K562 (cell line): ENCODE measurements at regions not wholly inside any gene's neighbourhood (a gene's known extent, or its start where the extent isn't known, plus 50 kb on each side); places are given as distances from the start of the nearest gene placed in this dataset.

Experiments
- ATF3 ChIP-seq, 2 experiments: fragments of 450-650 bp in 1 of 2; sonication (generic) in 1 of 2; formaldehyde crosslinking in 1 of 2; IDR thresholded peaks in 1 of 2; conservative IDR thresholded peaks in 1 of 2; 2 replicates each; pipeline versions ENCODE4 v1.6.1 to v1.8.1; 2016 to 2023; ENCODE audit warnings: mild to moderate bottlenecking in 2 of 2, moderate library complexity in 2 of 2, inconsistent platforms in 1 of 2, missing genetic modification reagents in 1 of 2
- ATF6 ChIP-seq: sonication (generic); formaldehyde crosslinking; IDR thresholded peaks from 2 replicates; pipeline ENCODE4 v1.4.0; 2020; ENCODE audit warnings: mild to moderate bottlenecking, missing genetic modification reagents
- CTCF ChIP-seq, 3 experiments: IDR thresholded peaks in 2 of 3; conservative IDR thresholded peaks in 1 of 3; 2 replicates each; pipeline ENCODE4 v1.5.1; 2011 to 2012; ENCODE audit warnings: low read length in 3 of 3, mild to moderate bottlenecking in 3 of 3, control low read depth in 2 of 3, improper control_type of control experiment in 1 of 3, inconsistent platforms in 1 of 3, low read depth in 1 of 3, mixed read lengths in 1 of 3, moderate library complexity in 1 of 3; ENCODE audit not compliant: insufficient read depth in 2 of 3
- ETV1 ChIP-seq: fragments of 450-650 bp; conservative IDR thresholded peaks from 2 replicates; pipeline ENCODE4 v1.6.1; 2016; ENCODE audit warnings: missing genetic modification characterization, control low read depth, low read depth, missing compliant biosample characterization
- EWSR1 ChIP-seq: fragments of 450-650 bp; IDR thresholded peaks from 2 replicates; pipeline ENCODE4 v1.6.1; 2018; ENCODE audit warnings: borderline replicate concordance, mild to moderate bottlenecking, low read depth, moderate library complexity; ENCODE audit not compliant: partially characterized antibody
- FOXO4 ChIP-seq: fragments of 450-650 bp; formaldehyde crosslinking; IDR thresholded peaks from 2 replicates; pipeline ENCODE4 v1.4.0; 2020; ENCODE audit warnings: mild to moderate bottlenecking, moderate library complexity
- HDAC1 ChIP-seq, 2 experiments: fragments of 450-650 bp; IDR thresholded peaks; 2 replicates each; pipeline ENCODE4 v1.6.1; 2016 to 2017; ENCODE audit warnings: inconsistent platforms in 1 of 2, mild to moderate bottlenecking in 1 of 2, moderate library complexity in 1 of 2
- KLF13 ChIP-seq: fragments of 450-650 bp; IDR thresholded peaks from 2 replicates; pipeline ENCODE4 v1.6.1; 2016; ENCODE audit warnings: missing genetic modification characterization, low read depth, mild to moderate bottlenecking, missing compliant biosample characterization, moderate library complexity, borderline replicate concordance
- POLR2A ChIP-seq: fragments of 450-650 bp; conservative IDR thresholded peaks from 2 replicates; pipeline ENCODE4 v1.6.1; 2016
- POLR2AphosphoS5 ChIP-seq: IDR thresholded peaks from 2 replicates; pipeline ENCODE4 v1.6.1; 2011; ENCODE audit warnings: mild to moderate bottlenecking, low read depth, low read length, moderate library complexity; ENCODE audit not compliant: control insufficient read depth, insufficient read depth
- RBM34 ChIP-seq: fragments of 200-400 bp; formaldehyde crosslinking; IDR thresholded peaks from 2 replicates; pipeline ENCODE4 v1.6.1; 2018; ENCODE audit warnings: low read length, borderline replicate concordance; ENCODE audit not compliant: insufficient read depth
- ZNF184 ChIP-seq: sonication (generic); formaldehyde crosslinking; IDR thresholded peaks from 2 replicates; pipeline ENCODE4 v1.5.0; 2020; ENCODE audit warnings: missing genetic modification reagents
- ZNF717 ChIP-seq: fragments of 250-450 bp; sonication (Bioruptor Pico); IDR thresholded peaks from 2 replicates; pipeline ENCODE4 v1.5.0; 2021

- no peak for TF ChIP-seq KLF13 (tag)
- TF ChIP-seq ATF6, result no peak
- TF ChIP-seq RBM34, result no peak
- TF ChIP-seq ZNF184, result no peak
- no peak for TF ChIP-seq ATF3 (IDR thresholded peaks at IDR 0.05)
- TF ChIP-seq ATF3 (CRISPR knock-in tag; conservative IDR thresholded peaks at IDR 0.05), result no peak
- no peak for TF ChIP-seq CTCF (IDR thresholded peaks at IDR 0.05 in 2 of 3, conservative IDR thresholded peaks at IDR 0.05 in 1 of 3; ENCODE audit: insufficient read depth in 2 of 3, low read depth in 1 of 3, low read length in 3 of 3)
- no peak for TF ChIP-seq ETV1
- TF ChIP-seq EWSR1, result no peak
- TF ChIP-seq POLR2A, result no peak
- no peak for TF ChIP-seq POLR2AphosphoS5
- no peak for TF ChIP-seq HDAC1 (IDR thresholded peaks at IDR 0.05)
- no peak for TF ChIP-seq FOXO4 (CRISPR knock-in tag)
- no peak for TF ChIP-seq ZNF717 (CRISPR knock-in tag)
These were observed 190.9 kb downstream of the HS3ST3A1 start for GRCh38 chr17:13410874-13411273.
